NCI-H2171 (cell line): ENCODE measurements at regions not wholly inside any gene's neighbourhood (a gene's known extent, or its start where the extent isn't known, plus 50 kb on each side); places are given as distances from the start of the nearest gene placed in this dataset.
"Not testable (repeated sequence)": the region's sequence is repeated elsewhere in the genome, so short reads cannot be mapped to it uniquely, and the experiment has no call there.

ENCODE experiments used
- DNase-seq: peaks from one replicate; lab custom pipeline; 2025; lab: John Stamatoyannopoulos, UW

DNA sequence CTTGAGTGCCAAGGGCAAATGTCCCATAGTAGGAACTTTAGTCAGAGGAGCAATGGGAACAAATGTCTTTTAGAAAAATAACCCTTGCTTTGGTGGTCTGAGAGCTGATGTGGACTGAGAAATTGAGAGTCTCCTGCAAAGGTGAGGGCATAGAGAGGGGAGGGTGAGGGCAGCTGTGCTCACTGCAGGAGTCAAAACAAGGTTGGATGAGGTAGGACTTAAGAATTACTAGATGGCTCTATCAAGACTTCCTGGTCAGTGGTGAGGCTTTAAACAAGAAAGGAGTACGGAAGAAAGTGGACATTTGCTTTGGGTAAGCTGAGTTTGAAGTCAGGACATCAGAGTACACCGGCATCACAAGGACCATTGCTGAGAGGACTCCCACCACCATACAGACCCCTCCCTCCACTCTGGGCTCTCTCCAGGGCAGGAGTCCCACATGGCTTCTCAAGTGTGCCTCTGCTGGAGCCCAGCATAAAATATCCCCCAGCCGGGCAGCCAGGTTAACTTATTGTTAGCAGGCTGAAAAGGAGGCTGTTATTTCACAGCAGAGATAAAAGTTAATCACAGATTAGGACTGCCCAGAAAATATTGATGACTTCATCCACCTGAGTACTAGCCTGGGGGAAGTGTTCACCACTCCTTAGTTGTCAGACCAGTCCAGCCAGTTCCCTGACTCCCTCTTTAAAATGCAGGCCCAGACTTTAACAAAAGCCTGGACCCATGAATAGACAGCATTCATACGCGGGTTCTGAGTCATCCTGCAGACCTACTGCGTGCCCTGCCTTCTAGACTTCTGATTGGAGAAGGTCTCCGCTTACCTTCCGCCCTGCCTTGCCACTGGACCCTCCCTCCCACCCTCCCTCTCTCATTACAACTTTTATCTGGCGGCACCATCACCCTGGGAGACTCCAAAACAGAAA is 167.2 kb downstream of the BCL2L11 start:
- DNase-seq = not testable (repeated sequence)

GRCh38 chr2:111290370-111290769 is 169.7 kb downstream of the BCL2L11 start:
- not testable (repeated sequence) for DNase-seq

DNA sequence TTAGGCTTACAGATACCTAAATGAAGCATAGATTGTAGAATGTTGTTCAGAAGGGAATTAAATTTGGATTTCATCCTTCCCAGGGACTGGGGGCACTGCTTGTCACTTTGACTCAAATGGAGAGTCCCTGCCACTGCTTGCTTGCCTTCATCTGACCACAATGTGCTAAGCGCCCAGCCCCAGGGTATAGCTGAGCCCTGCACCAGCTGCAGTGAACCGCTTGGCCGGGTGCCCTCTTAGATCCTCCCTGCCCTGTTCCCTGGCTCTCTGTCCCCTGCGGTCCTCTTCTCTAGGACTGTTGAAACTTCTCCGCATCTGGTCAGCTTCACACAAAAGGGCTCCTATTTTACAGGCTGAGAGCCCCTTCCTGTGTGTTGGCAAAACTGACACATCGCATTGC is 170.9 kb downstream of the BCL2L11 start:
- DNase-seq = not testable (repeated sequence)

GRCh38 chr2:111292232-111292968 is 171.7 kb downstream of the BCL2L11 start:
- not testable (repeated sequence) for DNase-seq

DNA sequence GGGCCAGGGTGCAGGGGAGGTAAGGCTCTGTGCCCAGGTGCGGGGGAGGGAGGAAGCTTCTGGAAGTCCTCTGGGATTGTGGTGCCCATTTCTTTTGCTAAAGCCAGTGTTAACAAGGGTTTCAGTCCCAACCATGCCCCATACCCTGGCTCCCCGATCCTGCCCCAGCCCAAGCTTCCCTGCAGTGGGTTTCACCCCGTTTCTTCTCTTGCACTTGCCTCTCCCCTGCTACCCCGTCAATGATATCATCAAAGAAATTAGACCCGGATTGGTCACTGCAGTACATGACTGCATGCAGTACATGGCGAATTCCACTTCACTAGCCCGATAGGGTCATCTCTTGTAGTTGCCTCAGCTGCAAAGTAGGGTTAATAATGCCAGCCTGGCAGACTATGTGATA is 174.0 kb downstream of the BCL2L11 start:
- not testable (repeated sequence) for DNase-seq

- DNase-seq = not testable (repeated sequence)
Measured at GRCh38 chr2:111296122-111296804, 175.5 kb downstream of the BCL2L11 start.

DNA sequence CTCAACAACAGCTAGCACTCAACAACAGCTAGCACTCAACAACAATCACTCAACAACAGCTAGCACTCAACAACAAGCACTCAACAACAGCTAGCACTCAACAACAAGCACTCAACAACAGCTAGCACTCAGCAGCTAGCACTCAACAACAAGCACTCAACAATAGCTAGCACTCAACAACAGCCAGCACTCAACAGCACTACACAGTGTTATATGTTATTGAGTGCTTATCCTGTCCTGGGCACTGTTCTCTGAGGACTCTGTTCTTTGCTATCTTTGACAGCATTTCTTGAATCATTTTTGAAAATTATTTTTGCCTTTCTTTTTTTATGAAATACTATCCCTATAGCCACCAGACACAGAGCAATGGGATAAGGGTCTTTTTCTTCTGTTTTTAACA is 176.4 kb downstream of the BCL2L11 start:
- DNase-seq = not testable (repeated sequence)

DNA sequence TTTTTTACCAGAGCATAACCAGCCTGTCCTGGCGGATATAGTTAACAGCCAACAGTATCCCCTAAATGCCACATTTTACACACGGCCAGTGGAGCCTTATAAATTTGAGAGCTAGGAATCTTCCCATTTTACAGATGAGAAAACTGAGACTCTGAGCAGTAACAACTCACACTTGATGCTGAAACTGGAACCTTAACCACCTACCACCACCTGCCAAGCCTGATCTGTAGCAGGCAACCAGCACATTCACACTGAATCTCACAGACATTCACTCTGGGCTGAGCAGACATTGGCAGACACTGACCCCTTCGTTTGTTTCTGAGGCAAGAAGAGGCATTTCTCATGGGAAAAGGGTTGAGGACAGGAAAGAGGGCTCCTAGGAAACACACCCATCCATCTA is 178.2 kb downstream of the BCL2L11 start:
- DNase-seq = not testable (repeated sequence)

- DNase-seq = not testable (repeated sequence)
Measured at GRCh38 chr2:111299635-111300034, 178.9 kb downstream of the BCL2L11 start.

- DNase-seq = not testable (repeated sequence)
Measured at GRCh38 chr2:111301677-111302076, 181.0 kb downstream of the BCL2L11 start.

GRCh38 chr2:111302397-111303218 is 181.9 kb downstream of the BCL2L11 start:
- DNase-seq = not testable (repeated sequence)

DNA sequence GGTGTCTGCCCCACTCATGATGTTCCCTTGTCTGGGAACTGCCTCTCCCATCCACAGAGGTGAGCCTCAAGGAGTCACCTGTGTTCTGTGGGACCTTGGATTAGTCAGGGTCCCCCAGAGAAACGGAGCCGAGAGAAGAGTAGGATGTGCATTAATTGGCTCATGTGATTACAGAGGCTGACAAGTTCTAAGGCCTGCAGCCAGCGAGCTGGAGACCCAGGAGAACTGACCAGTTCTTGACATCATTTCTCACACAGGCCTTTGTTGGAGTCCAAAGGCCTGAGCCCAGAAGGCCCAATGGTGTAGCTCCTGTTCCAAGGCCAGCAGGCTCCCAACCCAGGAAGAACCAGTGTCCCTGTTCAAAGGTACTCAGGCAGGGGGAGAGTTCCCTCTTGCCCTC is 186.6 kb downstream of the BCL2L11 start:
- DNase-seq = not testable (repeated sequence)

- not testable (repeated sequence) for DNase-seq
Measured at GRCh38 chr2:111309231-111310075, 188.7 kb downstream of the BCL2L11 start.

DNA sequence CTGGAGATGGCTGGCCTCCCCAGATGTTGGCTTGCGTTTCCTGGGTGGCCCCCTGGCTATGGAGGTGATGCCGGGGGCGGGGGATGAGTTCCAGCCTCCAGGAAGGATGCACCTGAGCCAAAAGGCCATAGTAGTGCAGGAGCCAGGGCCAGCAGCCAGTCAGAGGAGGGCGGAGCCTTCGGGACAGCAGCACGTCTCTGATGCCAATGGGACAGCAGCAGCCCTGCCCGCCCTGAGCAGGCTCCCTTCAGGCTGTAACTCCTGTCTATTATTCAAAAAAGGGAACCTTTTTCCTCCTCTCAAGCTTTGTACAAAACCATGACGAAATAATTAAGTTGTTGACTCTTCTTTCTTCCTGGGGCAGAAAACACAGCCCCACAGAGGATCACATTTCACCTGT is 189.7 kb downstream of the BCL2L11 start:
- not testable (repeated sequence) for DNase-seq

DNA sequence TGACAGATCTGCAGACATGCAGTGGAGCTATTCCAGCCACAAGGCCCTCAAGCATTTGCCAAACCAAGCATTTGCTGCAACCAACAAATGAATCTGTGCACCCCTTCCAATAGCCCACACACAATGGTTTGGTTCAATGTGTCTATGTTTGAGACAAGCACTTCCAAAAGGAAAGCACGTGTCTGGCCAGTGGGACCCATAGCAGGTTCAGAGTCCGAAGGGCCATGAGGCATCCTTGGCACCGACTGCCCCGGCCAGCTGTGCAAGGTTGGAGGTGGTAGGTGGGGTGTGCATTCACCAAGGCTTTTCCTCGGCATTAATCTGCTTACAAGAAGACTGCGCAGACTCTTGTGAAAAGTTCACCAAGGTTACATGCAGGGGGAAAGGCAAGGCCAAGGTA is 190.9 kb downstream of the BCL2L11 start:
- not testable (repeated sequence) for DNase-seq

GRCh38 chr2:111312897-111313607 is 192.3 kb downstream of the BCL2L11 start:
- DNase-seq = not testable (repeated sequence)

GRCh38 chr2:111313711-111314110 is 193.0 kb downstream of the BCL2L11 start:
- DNase-seq = not testable (repeated sequence)

DNA sequence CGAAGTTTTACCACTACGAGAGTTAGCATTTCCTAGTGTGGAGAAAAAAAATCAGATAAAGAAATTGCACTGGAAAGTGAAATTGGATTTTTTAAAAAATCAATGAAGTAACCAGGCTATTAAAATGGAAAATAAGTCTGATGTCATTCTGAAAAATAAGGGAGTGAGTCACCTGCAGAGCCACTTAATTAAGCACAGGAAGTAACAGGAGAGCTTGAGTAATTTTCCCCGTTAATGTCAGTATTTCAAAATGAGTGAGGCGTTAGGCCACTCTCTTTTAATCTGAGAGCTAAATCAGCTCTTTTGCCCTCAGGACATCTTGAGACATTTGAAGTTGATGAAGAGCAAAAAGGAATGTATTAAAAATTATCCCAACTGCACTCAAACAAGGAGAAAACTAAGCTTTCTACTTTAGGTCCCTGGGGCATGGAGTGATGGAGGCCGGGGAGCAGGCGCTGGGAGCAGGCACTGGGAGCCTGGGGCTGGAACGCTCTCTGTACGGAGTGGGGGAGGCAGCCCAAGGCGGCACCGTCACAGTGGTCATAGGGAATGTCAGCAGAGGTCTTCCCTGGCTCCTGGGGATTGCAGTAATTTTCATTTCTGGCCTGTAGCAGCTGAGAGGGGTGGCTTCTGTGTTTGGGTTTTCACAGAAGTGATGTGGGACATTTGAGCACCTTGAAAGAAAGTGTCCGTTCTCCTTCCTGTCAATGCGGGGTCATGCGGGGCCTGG is 194.6 kb downstream of the BCL2L11 start:
- DNase-seq = not testable (repeated sequence)

GRCh38 chr2:111316221-111316741 is 195.6 kb downstream of the BCL2L11 start:
- DNase-seq = not testable (repeated sequence)
